ENCODE measurements at regions not wholly inside any gene's neighbourhood (a gene's known extent, or its start where the extent isn't known, plus 50 kb on each side); places are given as distances from the start of the nearest gene placed in this dataset.
"Not testable (repeated sequence)": the region's sequence is repeated elsewhere in the genome, so short reads cannot be mapped to it uniquely, and the experiment has no call there.

GRCh38 chr18:28248653-28249052 is 71.7 kb upstream of the CDH2 start:
- peaks cover 0 to 2% of the 10 kb centered on the region in 2 experiments; a peak in 2 of 5 replicates for H3K9me3 Mint-ChIP-seq
- Histone ChIP-seq H3K9me3 (ENCODE audit: control insufficient read depth, low read depth, low read length) (no peaks in the 10 kb centered on the region), H4K8ac (replicated peaks; ENCODE audit: insufficient read length, low read depth, low read length) (no peak overlapping the region), H3K14ac (ENCODE audit: insufficient read depth, low read length) (no peak overlapping the region), H3K9ac (ENCODE audit: extremely low read depth, insufficient read length, low read length) (no peak overlapping the region), H4K20me1 (ENCODE audit: control insufficient read depth, insufficient read depth, insufficient read length) (no peaks in the 10 kb centered on the region), H3K23ac (ENCODE audit: insufficient read length, low read depth, low read length) (no peak overlapping the region), H2BK20ac (ENCODE audit: low read depth, low read length, poor library complexity, severe bottlenecking) (no peak overlapping the region), H3K23me2 (ENCODE audit: insufficient read length, low read depth, low read length, poor library complexity, severe bottlenecking) (no peaks in the 10 kb centered on the region), H3K27me3 (ENCODE audit: insufficient read depth, low read length) (no peaks in the 10 kb centered on the region), H2AFZ (ENCODE audit: low read length) (no peak overlapping the region), H3K4ac (ENCODE audit: low read depth, low read length) (no peak overlapping the region), H3T11ph (ENCODE audit: low read length) (no peak overlapping the region), H4K5ac (ENCODE audit: insufficient read length, low read depth, low read length) (no peak overlapping the region), H2BK15ac (ENCODE audit: low read depth, low read length) (no peak overlapping the region), H2BK120ac (ENCODE audit: low read depth, low read length, poor library complexity, severe bottlenecking) (no peak overlapping the region), H3K79me2 (ENCODE audit: insufficient read depth, low read length) (no peaks in the 10 kb centered on the region), H3K56ac (ENCODE audit: insufficient read length, low read depth, low read length) (no peak overlapping the region), H2BK12ac (ENCODE audit: insufficient read length, low read depth, low read length) (no peak overlapping the region), H4K91ac (ENCODE audit: insufficient read length, low read depth, low read length) (no peak overlapping the region), H3K4me1 (ENCODE audit: insufficient read depth, low read length) (no peaks in the 10 kb centered on the region), H3K18ac (ENCODE audit: insufficient read length, low read depth, low read length) (no peak overlapping the region), H3K27ac (ENCODE audit: insufficient read length, low read depth, low read length) (no peak overlapping the region), H2AK5ac (ENCODE audit: insufficient read length, low read length) (no peak overlapping the region), H3K4me2 (ENCODE audit: insufficient read depth, insufficient read length, low read length) (no peak overlapping the region), H3K79me1 (ENCODE audit: insufficient read depth, low read depth, low read length, poor library complexity, severe bottlenecking) (no peaks in the 10 kb centered on the region), H2BK5ac (ENCODE audit: insufficient read length, low read length) (no peak overlapping the region)
- H3K4me3 Mint-ChIP-seq, result no peak overlapping the region
- H3K27me3 Mint-ChIP-seq (ENCODE audit: low read depth), result no peaks in the 10 kb centered on the region
- no peak for DNase-seq
- peaks cover 0 to 2% (median 0%) of the 10 kb centered on the region in 3 experiments; a peak in 1 of 7 replicates for H3K36me3 Mint-ChIP-seq (ENCODE audit: insufficient read depth in 1 of 3, low read depth in 3 of 3)
- peaks cover 5% of the 10 kb centered on the region in 2 experiments; a peak in 2 of 4 replicates for H3K4me1 Mint-ChIP-seq
- 0 out of 7 replicates have a peak overlapping the region, but pooled peaks of 2 of the 3 experiments have one; percentile 13 to 67 for H3K27ac Mint-ChIP-seq
- TF ChIP-seq CTCF (conservative IDR thresholded peaks at IDR 0.05), result no peak

GRCh38 chr18:28240626-28241025 is 63.7 kb upstream of the CDH2 start:
- Mint-ChIP-seq H3K27ac (peak overlapping the region; percentile 38 to 98 (median 96); a peak in 6 of 7 replicates), H3K4me3 (peak overlapping the region; percentile 63 to 65), H3K9me3 (peaks cover 5 to 10% of the 10 kb centered on the region in 2 experiments; a peak in 3 of 5 replicates), H3K36me3 (ENCODE audit: insufficient read depth in 1 of 3, low read depth in 3 of 3) (peaks cover 1 to 15% (median 5%) of the 10 kb centered on the region in 3 experiments; a peak in 4 of 7 replicates)
- H3K27ac ChIP-seq (ENCODE audit: insufficient read length, low read depth, low read length); H2AFZ ChIP-seq (ENCODE audit: low read length); H2BK5ac ChIP-seq (ENCODE audit: insufficient read length, low read length); H3K4me1 ChIP-seq (ENCODE audit: insufficient read depth, low read length); H3K27me3 Mint-ChIP-seq (ENCODE audit: low read depth); H3K23me2 ChIP-seq (ENCODE audit: insufficient read length, low read depth, low read length, poor library complexity, severe bottlenecking); H2BK120ac ChIP-seq (ENCODE audit: low read depth, low read length, poor library complexity, severe bottlenecking); H3K56ac ChIP-seq (ENCODE audit: insufficient read length, low read depth, low read length); H2AK5ac ChIP-seq (ENCODE audit: insufficient read length, low read length); H2BK20ac ChIP-seq (ENCODE audit: low read depth, low read length, poor library complexity, severe bottlenecking); H3K79me2 ChIP-seq (ENCODE audit: insufficient read depth, low read length); H4K91ac ChIP-seq (ENCODE audit: insufficient read length, low read depth, low read length); H3K9me3 ChIP-seq (ENCODE audit: control insufficient read depth, low read depth, low read length); H2BK15ac ChIP-seq (ENCODE audit: low read depth, low read length); H3K4ac ChIP-seq (ENCODE audit: low read depth, low read length); H2BK12ac ChIP-seq (ENCODE audit: insufficient read length, low read depth, low read length); H3T11ph ChIP-seq (ENCODE audit: low read length); H3K79me1 ChIP-seq (ENCODE audit: insufficient read depth, low read depth, low read length, poor library complexity, severe bottlenecking); H3K23ac ChIP-seq (ENCODE audit: insufficient read length, low read depth, low read length); H3K4me1 Mint-ChIP-seq; H4K20me1 ChIP-seq (ENCODE audit: control insufficient read depth, insufficient read depth, insufficient read length); H3K27me3 ChIP-seq (ENCODE audit: insufficient read depth, low read length): not testable (repeated sequence)
- Histone ChIP-seq H3K4me2 (ENCODE audit: insufficient read depth, insufficient read length, low read length) (peak overlapping the region; percentile 46), H3K18ac (ENCODE audit: insufficient read length, low read depth, low read length) (peak overlapping the region; percentile 92), H3K14ac (ENCODE audit: insufficient read depth, low read length) (peak overlapping the region; percentile 93; the same call in 1 of the 2 replicates), H4K5ac (ENCODE audit: insufficient read length, low read depth, low read length) (peak overlapping the region; percentile 90), H3K9ac (ENCODE audit: extremely low read depth, insufficient read length, low read length) (peak overlapping the region; percentile 85), H4K8ac (replicated peaks; ENCODE audit: insufficient read length, low read depth, low read length) (peak overlapping the region; percentile 77)
- no CpG with 5 or more reads among the region's 16 CpGs for WGBS (ENCODE audit: extremely low coverage, insufficient read length, low lambda C conversion rate)
- peak; percentile 61 for DNase-seq
